Vagina (tissue), 2 donors: ENCODE measurements at regions not wholly inside any gene's neighbourhood (a gene's known extent, or its start where the extent isn't known, plus 50 kb on each side); places are given as distances from the start of the nearest gene placed in this dataset.

Experiments
- DNase-seq, 2 donors: peaks; one replicate each; pipeline ENCODE4 v3.0.0-alpha.2; 2017; ENCODE audit errors: extremely low spot score in 2 of 2
- H3K27ac ChIP-seq: fragments of 200-600 bp; sonication (generic); one replicate; pipeline ENCODE4 v1.5.1; 2019
- H3K27me3 ChIP-seq: fragments of 200-600 bp; sonication (generic); one replicate; pipeline ENCODE4 v1.5.1; 2019
- H3K36me3 ChIP-seq, 2 donors: fragments of 200-600 bp; sonication (generic); one replicate each; pipeline ENCODE4 v1.5.1; 2017 to 2019
- H3K4me1 ChIP-seq: fragments of 200-600 bp; sonication (generic); one replicate; pipeline ENCODE4 v1.5.1; 2019
- H3K4me3 ChIP-seq, 2 donors: fragments of 200-600 bp; sonication (generic); 1 replicate in 1 of 2; 2 replicates in 1 of 2; pipeline ENCODE4 v1.5.1; 2016 to 2019
- H3K9me3 ChIP-seq: fragments of 200-600 bp; sonication (generic); one replicate; pipeline ENCODE4 v1.5.1; 2019
- POLR2A ChIP-seq, 2 donors: fragments of 450-650 bp; IDR thresholded peaks; one replicate each; pipeline ENCODE4 v1.6.1; 2017; ENCODE audit warnings: antibody characterized with exemption in 2 of 2, mild to moderate bottlenecking in 2 of 2, moderate library complexity in 2 of 2
- POLR2AphosphoS5 ChIP-seq, 2 donors: sonication (generic); formaldehyde crosslinking; IDR thresholded peaks; one replicate each; pipeline ENCODE4 v1.9.0; 2017; ENCODE audit warnings: antibody characterized with exemption in 2 of 2, mild to moderate bottlenecking in 2 of 2, low read depth in 1 of 2; ENCODE audit not compliant: insufficient read depth in 1 of 2
- intact Hi-C: fragments of 100-400 bp; cut with DNase I; formaldehyde crosslinking; loops from one replicate; pipeline ENCODE4 v1.15.1; 2023
- TF ChIP-seq, protein P1 (sequence below), 3 experiments: fragments of 450-650 bp in 2 of 3; fragments of 200-600 bp in 1 of 3; sonication (generic) in 1 of 3; IDR thresholded peaks; one replicate each; pipeline ENCODE4 v1.5.1; 2017 to 2019; ENCODE audit warnings: antibody characterized with exemption in 3 of 3, mild to moderate bottlenecking in 2 of 3, moderate library complexity in 2 of 3

DNA sequence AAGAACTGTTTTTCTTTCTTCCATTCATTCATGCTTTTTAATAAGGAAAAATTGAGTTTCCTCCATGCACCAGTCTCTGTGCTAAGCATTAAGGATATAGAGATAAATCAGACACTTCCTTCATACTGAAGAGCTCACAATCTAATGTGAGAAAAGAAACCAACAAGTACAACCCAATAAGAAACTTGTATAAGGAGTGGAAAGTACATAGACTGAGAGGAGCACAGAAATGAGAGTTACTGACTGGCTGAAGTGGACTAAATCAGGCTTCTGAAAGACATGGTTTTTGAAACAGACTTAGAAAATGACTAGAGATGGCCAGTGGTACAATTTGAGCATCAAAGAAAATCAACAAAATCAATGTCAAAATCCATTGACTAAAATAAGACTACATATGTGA is 524.4 kb downstream of the PLPP3 start:
- no peak for DNase-seq
- Histone ChIP-seq H3K27ac (no peak overlapping the region), H3K27me3 (no peaks in the 10 kb centered on the region), H3K9me3 (no peaks in the 10 kb centered on the region), H3K36me3 (no peaks in the 10 kb centered on the region), H3K4me1 (peaks cover 7% of the 10 kb centered on the region), H3K4me3 (no peak overlapping the region)
- TF ChIP-seq POLR2A (IDR thresholded peaks at IDR 0.05), result no peak
- no peak for TF ChIP-seq POLR2AphosphoS5 (IDR thresholded peaks at IDR 0.05; ENCODE audit: insufficient read depth in 1 of 2, low read depth in 1 of 2)
- TF ChIP-seq, protein P1, sequence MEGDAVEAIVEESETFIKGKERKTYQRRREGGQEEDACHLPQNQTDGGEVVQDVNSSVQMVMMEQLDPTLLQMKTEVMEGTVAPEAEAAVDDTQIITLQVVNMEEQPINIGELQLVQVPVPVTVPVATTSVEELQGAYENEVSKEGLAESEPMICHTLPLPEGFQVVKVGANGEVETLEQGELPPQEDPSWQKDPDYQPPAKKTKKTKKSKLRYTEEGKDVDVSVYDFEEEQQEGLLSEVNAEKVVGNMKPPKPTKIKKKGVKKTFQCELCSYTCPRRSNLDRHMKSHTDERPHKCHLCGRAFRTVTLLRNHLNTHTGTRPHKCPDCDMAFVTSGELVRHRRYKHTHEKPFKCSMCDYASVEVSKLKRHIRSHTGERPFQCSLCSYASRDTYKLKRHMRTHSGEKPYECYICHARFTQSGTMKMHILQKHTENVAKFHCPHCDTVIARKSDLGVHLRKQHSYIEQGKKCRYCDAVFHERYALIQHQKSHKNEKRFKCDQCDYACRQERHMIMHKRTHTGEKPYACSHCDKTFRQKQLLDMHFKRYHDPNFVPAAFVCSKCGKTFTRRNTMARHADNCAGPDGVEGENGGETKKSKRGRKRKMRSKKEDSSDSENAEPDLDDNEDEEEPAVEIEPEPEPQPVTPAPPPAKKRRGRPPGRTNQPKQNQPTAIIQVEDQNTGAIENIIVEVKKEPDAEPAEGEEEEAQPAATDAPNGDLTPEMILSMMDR (IDR thresholded peaks at IDR 0.05), result no peak
- intact Hi-C loops, result no loop called here

DNA sequence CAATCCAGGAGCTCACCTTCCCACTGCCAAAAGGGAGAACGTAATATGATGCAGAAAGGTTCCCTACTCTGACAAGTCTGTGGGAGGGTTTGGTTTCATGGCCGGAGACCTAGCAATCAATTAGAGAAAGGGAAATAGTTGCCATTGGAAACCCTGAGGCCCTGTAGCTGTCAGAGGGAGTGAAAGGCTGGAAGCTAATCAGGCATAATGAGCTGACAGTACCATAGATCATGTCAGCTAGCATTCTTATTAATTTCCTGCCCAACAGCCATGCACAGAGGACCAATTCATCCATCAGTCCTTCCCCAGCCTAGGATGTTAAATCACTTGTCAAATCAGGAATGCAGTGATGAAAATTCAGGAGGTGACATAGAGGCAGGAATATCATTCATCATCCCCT is 527.3 kb downstream of the PLPP3 start:
- no peak overlapping the region for H3K27ac ChIP-seq
- H3K36me3 ChIP-seq, result no peaks in the 10 kb centered on the region
- peaks cover under 1% of the 10 kb centered on the region for H3K4me1 ChIP-seq
- no peaks in the 10 kb centered on the region for H3K9me3 ChIP-seq
- H3K27me3 ChIP-seq, result no peaks in the 10 kb centered on the region
- H3K4me3 ChIP-seq, result no peak overlapping the region
- DNase-seq, result no peak
- intact Hi-C loops, result no loop called here
- TF ChIP-seq, protein P1 (IDR thresholded peaks at IDR 0.05), result no peak
- TF ChIP-seq POLR2AphosphoS5 (IDR thresholded peaks at IDR 0.05; ENCODE audit: insufficient read depth in 1 of 2, low read depth in 1 of 2) (no peak), POLR2A (IDR thresholded peaks at IDR 0.05) (no peak)

DNA sequence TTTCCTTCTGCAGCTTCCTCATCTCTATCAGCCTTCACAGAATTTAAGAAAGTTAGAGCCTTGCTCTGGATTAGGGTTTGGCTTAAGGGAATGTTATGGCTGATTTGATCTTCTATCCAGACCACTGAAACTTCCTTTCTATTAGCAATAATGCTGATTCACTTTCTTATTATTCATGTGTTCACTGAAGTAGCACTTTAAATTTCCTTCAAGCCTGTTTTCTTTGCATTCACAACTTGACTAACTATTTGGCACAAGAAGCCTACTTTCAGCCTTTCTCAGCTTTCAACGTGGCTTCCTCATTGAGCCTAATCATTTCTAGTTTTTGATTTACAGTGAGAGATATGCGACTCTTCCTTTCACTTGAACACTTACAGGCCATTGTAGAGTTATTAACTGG is 528.5 kb downstream of the PLPP3 start:
- no peak for DNase-seq
- Histone ChIP-seq H3K27me3 (no peaks in the 10 kb centered on the region), H3K4me1 (no peaks in the 10 kb centered on the region), H3K4me3 (no peak overlapping the region), H3K27ac (no peak overlapping the region), H3K9me3 (no peaks in the 10 kb centered on the region), H3K36me3 (no peaks in the 10 kb centered on the region)
- TF ChIP-seq POLR2AphosphoS5 (IDR thresholded peaks at IDR 0.05; ENCODE audit: insufficient read depth in 1 of 2, low read depth in 1 of 2) (no peak), POLR2A (IDR thresholded peaks at IDR 0.05) (no peak)
- TF ChIP-seq, protein P1 (IDR thresholded peaks at IDR 0.05), result no peak
- intact Hi-C loops, result no loop called here

DNA sequence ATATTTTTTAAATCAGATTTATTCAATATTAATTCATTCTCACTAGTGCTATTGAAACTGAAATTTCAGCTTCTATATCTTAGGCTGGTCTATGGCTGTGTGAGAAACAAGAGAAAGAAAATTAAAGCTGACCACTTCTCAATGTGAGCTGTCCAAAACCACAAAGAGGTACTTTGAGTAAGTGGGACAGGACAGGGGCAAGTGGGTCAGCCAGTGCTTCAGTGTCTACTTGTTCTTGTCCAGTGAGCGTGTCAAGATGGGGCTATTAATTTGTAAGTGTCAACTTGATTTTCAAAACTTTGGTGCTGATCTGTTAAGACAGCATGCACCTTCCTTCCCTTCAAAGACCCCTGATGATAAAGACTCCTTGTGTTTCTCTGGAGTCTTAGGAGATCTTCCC is 533.9 kb downstream of the PLPP3 start:
- Histone ChIP-seq H3K4me1 (peaks cover 12% of the 10 kb centered on the region), H3K27me3 (no peaks in the 10 kb centered on the region), H3K9me3 (no peaks in the 10 kb centered on the region), H3K4me3 (no peak overlapping the region), H3K27ac (no peak overlapping the region), H3K36me3 (no peaks in the 10 kb centered on the region)
- DNase-seq, result no peak
- TF ChIP-seq POLR2AphosphoS5 (IDR thresholded peaks at IDR 0.05; ENCODE audit: insufficient read depth in 1 of 2, low read depth in 1 of 2), result no peak
- intact Hi-C loops, result no loop called here

DNA sequence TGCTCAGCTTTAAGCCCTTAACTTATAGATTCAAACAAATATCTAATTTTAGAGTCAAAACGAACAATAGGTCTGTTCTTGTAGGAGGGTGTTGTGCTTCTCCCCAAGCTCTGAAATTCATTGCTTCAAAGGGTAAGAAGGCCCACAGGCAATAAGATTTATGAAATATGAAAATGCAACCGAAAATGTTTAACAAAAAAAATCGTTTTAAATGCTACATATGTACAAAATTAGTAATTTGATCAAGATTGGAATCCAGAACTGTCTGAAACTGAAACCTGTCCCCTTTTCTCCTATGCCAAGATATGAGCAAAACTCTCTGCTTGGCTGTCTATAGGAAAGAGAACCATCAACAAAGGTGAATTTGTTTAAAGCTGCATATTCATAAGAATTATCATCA is 534.3 kb downstream of the PLPP3 start:
- no peaks in the 10 kb centered on the region for H3K27me3 ChIP-seq
- TF ChIP-seq, protein P1 (IDR thresholded peaks at IDR 0.05), result no peak
- TF ChIP-seq POLR2A (IDR thresholded peaks at IDR 0.05) (no peak), POLR2AphosphoS5 (IDR thresholded peaks at IDR 0.05; ENCODE audit: insufficient read depth in 1 of 2, low read depth in 1 of 2) (no peak)
- no peak overlapping the region for H3K27ac ChIP-seq
- H3K36me3 ChIP-seq, result no peaks in the 10 kb centered on the region
- intact Hi-C loops, result no loop called here
- DNase-seq, result no peak
- no peak overlapping the region for H3K4me3 ChIP-seq
- no peaks in the 10 kb centered on the region for H3K9me3 ChIP-seq
- H3K4me1 ChIP-seq, result peaks cover 12% of the 10 kb centered on the region

DNA sequence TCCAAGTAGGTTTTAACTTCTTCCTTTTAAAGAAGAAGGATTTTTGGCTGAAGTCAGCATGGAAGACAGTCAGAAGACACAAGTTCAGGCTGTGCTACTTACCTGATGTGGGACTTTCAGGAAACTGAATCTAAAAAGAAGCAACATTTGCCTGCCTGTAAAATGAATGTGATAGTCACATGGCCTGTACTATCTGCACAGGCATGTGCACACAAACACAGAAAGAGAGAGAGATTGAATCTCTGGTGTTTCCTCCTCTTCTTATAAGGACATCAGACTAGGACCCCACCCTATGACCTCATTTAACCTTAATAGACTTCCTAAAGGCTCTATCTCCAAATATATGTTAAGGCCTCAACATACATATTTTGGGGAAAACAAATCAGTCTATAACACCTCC is 542.9 kb downstream of the PLPP3 start:
- Histone ChIP-seq H3K27ac (peak overlapping the region; percentile 17), H3K27me3 (no peaks in the 10 kb centered on the region), H3K36me3 (no peaks in the 10 kb centered on the region), H3K4me1 (peaks cover 27% of the 10 kb centered on the region), H3K9me3 (no peaks in the 10 kb centered on the region), H3K4me3 (no peak overlapping the region)
- TF ChIP-seq POLR2A (IDR thresholded peaks at IDR 0.05) (no peak), POLR2AphosphoS5 (IDR thresholded peaks at IDR 0.05; ENCODE audit: insufficient read depth in 1 of 2, low read depth in 1 of 2) (no peak)
- TF ChIP-seq, protein P1 (IDR thresholded peaks at IDR 0.05), result no peak
- intact Hi-C loops, result no loop called here
- DNase-seq, result no peak
